DND-41 (cell line): ENCODE measurements at regions not wholly inside any gene's neighbourhood (a gene's known extent, or its start where the extent isn't known, plus 50 kb on each side); places are given as distances from the start of the nearest gene placed in this dataset.

Experiments used
- ATAC-seq: fragments of 200-7000 bp; cut with Tn5 transposase; 3 replicates; pipeline ENCODE4 v1.9.1; 2021; ENCODE audit warnings: low read depth; ENCODE audit not compliant: insufficient read depth
- DNase-seq: peaks from one replicate; pipeline ENCODE4 v3.0.0-alpha.2; 2020
- H2AFZ ChIP-seq: 2 replicates; pipeline ENCODE4 v1.6.0; 2012; ENCODE audit warnings: low read depth, low read length
- H3K27ac ChIP-seq: 2 replicates; pipeline ENCODE4 v1.5.1; 2012; ENCODE audit warnings: low read length, inconsistent platforms
- H3K27me3 ChIP-seq: fragments of 200-600 bp; sonication (generic); 2 replicates; pipeline ENCODE4 v1.6.0; 2012; ENCODE audit warnings: low read length, mild to moderate bottlenecking, inconsistent platforms; ENCODE audit not compliant: insufficient read depth, poor library complexity
- H3K36me3 ChIP-seq: 2 replicates; pipeline ENCODE4 v1.5.1; 2012; ENCODE audit warnings: low read length, inconsistent platforms; ENCODE audit not compliant: insufficient read depth
- H3K4me1 ChIP-seq: 2 replicates; pipeline ENCODE4 v1.5.1; 2012; ENCODE audit warnings: mild to moderate bottlenecking, low read length; ENCODE audit not compliant: insufficient read depth
- H3K4me2 ChIP-seq: 2 replicates; pipeline ENCODE4 v1.6.0; 2012; ENCODE audit warnings: mild to moderate bottlenecking, moderate library complexity, low read length, inconsistent platforms; ENCODE audit not compliant: insufficient read depth
- H3K4me3 ChIP-seq, 2 experiments: fragments of 200-600 bp in 1 of 2; shearing (Covaris generic) in 1 of 2; 2 replicates each; pipeline ENCODE4 v1.5.1; 2012 to 2016; ENCODE audit warnings: inconsistent platforms in 2 of 2, low read length in 2 of 2, mild to moderate bottlenecking in 2 of 2, low read depth in 1 of 2, moderate library complexity in 1 of 2
- H3K79me2 ChIP-seq: 2 replicates; pipeline ENCODE4 v1.6.0; 2012; ENCODE audit warnings: low read length, inconsistent platforms; ENCODE audit not compliant: insufficient read depth
- H3K9ac ChIP-seq: 2 replicates; pipeline ENCODE4 v1.6.0; 2012; ENCODE audit warnings: low read depth, mild to moderate bottlenecking, inconsistent platforms, low read length, moderate library complexity
- H3K9me3 ChIP-seq: 2 replicates; pipeline ENCODE4 v1.5.1; 2012; ENCODE audit warnings: low read length, moderate library complexity, mild to moderate bottlenecking, inconsistent platforms; ENCODE audit not compliant: insufficient read depth, severe bottlenecking
- H4K20me1 ChIP-seq: 2 replicates; pipeline ENCODE4 v1.6.0; 2012; ENCODE audit warnings: low read length; ENCODE audit not compliant: insufficient read depth
- CTCF ChIP-seq: IDR thresholded peaks from 2 replicates; pipeline ENCODE4 v1.5.1; 2012; ENCODE audit warnings: borderline replicate concordance, low read length, moderate library complexity, mild to moderate bottlenecking; ENCODE audit not compliant: poor library complexity, severe bottlenecking; ENCODE audit errors: extremely low read depth
- EZH2 ChIP-seq: IDR thresholded peaks from 3 replicates; pipeline ENCODE4 v1.6.1; 2012; ENCODE audit warnings: borderline replicate concordance, low read depth, mild to moderate bottlenecking, moderate library complexity, low read length, inconsistent platforms; ENCODE audit not compliant: severe bottlenecking

GRCh38 chr9:14482856-14483255, 168.9 kb upstream of the NFIB start:
- Histone ChIP-seq H3K4me3 (no peak overlapping the region), H2AFZ (no peak overlapping the region), H3K79me2 (no peaks in the 10 kb centered on the region), H3K27ac (no peak overlapping the region), H3K9me3 (no peaks in the 10 kb centered on the region), H3K27me3 (no peaks in the 10 kb centered on the region), H3K9ac (no peak overlapping the region), H3K4me2 (no peak overlapping the region), H4K20me1 (no peaks in the 10 kb centered on the region), H3K4me1 (no peaks in the 10 kb centered on the region), H3K36me3 (no peaks in the 10 kb centered on the region)
- ATAC-seq (no peak), DNase-seq (no peak)
- TF ChIP-seq EZH2: no peak
- no peak for TF ChIP-seq CTCF

- H3K9ac ChIP-seq: no peak overlapping the region
- H3K27ac ChIP-seq: no peak overlapping the region
- no peak overlapping the region for H2AFZ ChIP-seq
- H3K27me3 ChIP-seq: no peaks in the 10 kb centered on the region
- no peaks in the 10 kb centered on the region for H4K20me1 ChIP-seq
- H3K4me1 ChIP-seq: no peaks in the 10 kb centered on the region
- no peaks in the 10 kb centered on the region for H3K79me2 ChIP-seq
- H3K36me3 ChIP-seq: no peaks in the 10 kb centered on the region
- TF ChIP-seq EZH2: no peak
- TF ChIP-seq CTCF: no peak
- no peak overlapping the region for H3K4me2 ChIP-seq
- no peak for ATAC-seq
- no peak for DNase-seq
- H3K4me3 ChIP-seq: no peak overlapping the region
- no peaks in the 10 kb centered on the region for H3K9me3 ChIP-seq
Measured at GRCh38 chr9:14480526-14480925, 166.6 kb upstream of the NFIB start.

GRCh38 chr9:14479163-14479560, 165.2 kb upstream of the NFIB start:
- Histone ChIP-seq H4K20me1 (no peaks in the 10 kb centered on the region), H3K4me2 (no peak overlapping the region), H3K9me3 (no peaks in the 10 kb centered on the region), H3K27ac (no peak overlapping the region), H3K79me2 (no peaks in the 10 kb centered on the region), H3K4me1 (no peaks in the 10 kb centered on the region), H3K4me3 (no peak overlapping the region), H2AFZ (no peak overlapping the region), H3K9ac (no peak overlapping the region), H3K27me3 (no peaks in the 10 kb centered on the region), H3K36me3 (no peaks in the 10 kb centered on the region)
- TF ChIP-seq CTCF: no peak
- TF ChIP-seq EZH2: no peak
- DNase-seq (no peak), ATAC-seq (no peak)
